Endothelial cell of umbilical vein (primary cell): ENCODE measurements at regions not wholly inside any gene's neighbourhood (a gene's known extent, or its start where the extent isn't known, plus 50 kb on each side); places are given as distances from the start of the nearest gene placed in this dataset.

Experiments
- BruUV-seq: library from RNA; stranded (reverse); fragments of 400-500 nt; replicated peaks from 2 replicates; lab custom pipeline; 2021; lab: Mats Ljungman, UMichigan
- CTCF ChIA-PET: fragments of 300-600, 350-600 bp; sonication (Branson Sonifier 250); formaldehyde crosslinking; loops from one replicate; lab custom pipeline; 2021; ENCODE audit warnings: antibody characterized with exemption, inconsistent platforms; lab: Charles Lee
- POLR2A ChIA-PET: fragments of 300-600, 350-600 bp; sonication (Branson Sonifier 250); formaldehyde crosslinking; loops from one replicate; lab custom pipeline; 2021; ENCODE audit warnings: antibody characterized with exemption, inconsistent platforms; lab: Charles Lee
- DNase-seq: peaks from one replicate; pipeline ENCODE4 v3.0.0-alpha.2; 2011; ENCODE audit warnings: low read depth, low spot score
- FAIRE-seq: peaks from 2 replicates; lab custom pipeline; 2011; peaks lifted over from hg19 to GRCh38; lab: Jason Lieb, UNC
- H2AFZ ChIP-seq: 2 replicates; pipeline ENCODE4 v1.6.0; 2012; ENCODE audit warnings: low read depth, low read length, control low read depth, inconsistent platforms
- H3K27ac ChIP-seq: 2 replicates; pipeline ENCODE4 v1.5.1; 2011; ENCODE audit warnings: low read depth, mild to moderate bottlenecking, control low read depth, low read length, moderate library complexity; ENCODE audit not compliant: insufficient read depth
- H3K27me3 ChIP-seq, 2 experiments: 2 replicates each; pipeline versions ENCODE4 v1.6.0 to v1.6.1; 2011; ENCODE audit warnings: low read length in 2 of 2, mixed read lengths in 1 of 2; ENCODE audit not compliant: control insufficient read depth in 2 of 2, insufficient read depth in 2 of 2
- H3K36me3 ChIP-seq, 2 experiments: 2 replicates in 1 of 2; 3 replicates in 1 of 2; pipeline ENCODE4 v1.5.1; 2011; ENCODE audit warnings: low read length in 2 of 2, mild to moderate bottlenecking in 1 of 2, moderate library complexity in 1 of 2; ENCODE audit not compliant: control insufficient read depth in 2 of 2, insufficient read depth in 2 of 2; ENCODE audit errors: extremely low read depth in 1 of 2
- H3K4me1 ChIP-seq: 3 replicates; pipeline ENCODE4 v1.5.1; 2011; ENCODE audit warnings: mild to moderate bottlenecking, low read length; ENCODE audit not compliant: control insufficient read depth, insufficient read depth; ENCODE audit errors: extremely low read depth
- H3K4me2 ChIP-seq: 2 replicates; pipeline ENCODE4 v1.6.1; 2011; ENCODE audit warnings: low read length, control low read depth, mixed read lengths; ENCODE audit not compliant: insufficient read depth
- H3K4me3 ChIP-seq, 3 experiments: fragments of 200-600 bp in 1 of 3; sonication (generic), shearing (Covaris generic) in 1 of 3; replicated peaks in 1 of 3; 2 replicates each; pipeline ENCODE4 v1.5.1; 2011 to 2016; ENCODE audit warnings: control low read depth in 3 of 3, low read length in 3 of 3, mild to moderate bottlenecking in 2 of 3, inconsistent platforms in 1 of 3, low read depth in 1 of 3, moderate library complexity in 1 of 3; ENCODE audit not compliant: insufficient read depth in 1 of 3
- H3K79me2 ChIP-seq: 2 replicates; pipeline ENCODE4 v1.6.0; 2012; ENCODE audit warnings: low read length, inconsistent platforms; ENCODE audit not compliant: control insufficient read depth, insufficient read depth
- H3K9ac ChIP-seq: replicated peaks from 2 replicates; pipeline ENCODE3; 2011; ENCODE audit warnings: low read length, control low read depth; ENCODE audit not compliant: insufficient read depth; ENCODE audit errors: extremely low read depth
- H3K9me1 ChIP-seq: replicated peaks from 3 replicates; pipeline ENCODE4 v1.6.0; 2011; ENCODE audit warnings: mild to moderate bottlenecking, low read length; ENCODE audit not compliant: control insufficient read depth, insufficient read depth; ENCODE audit errors: extremely low read depth
- H3K9me3 ChIP-seq: replicated peaks from 2 replicates; pipeline ENCODE4 v1.5.1; 2012; ENCODE audit warnings: low read length, inconsistent platforms; ENCODE audit not compliant: control insufficient read depth, insufficient read depth
- H4K20me1 ChIP-seq: replicated peaks from 2 replicates; pipeline ENCODE3; 2011; ENCODE audit warnings: mild to moderate bottlenecking, low read length; ENCODE audit not compliant: control insufficient read depth, insufficient read depth; ENCODE audit errors: extremely low read depth
- EZH2 ChIP-seq: IDR thresholded peaks from 2 replicates; pipeline ENCODE4 v1.6.1; 2012; ENCODE audit warnings: borderline replicate concordance, low read depth, mild to moderate bottlenecking, moderate library complexity, low read length, inconsistent platforms; ENCODE audit not compliant: severe bottlenecking
- FOS ChIP-seq: IDR thresholded peaks from 2 replicates; pipeline ENCODE4 v1.6.1; 2011; ENCODE audit warnings: mild to moderate bottlenecking, low read length, moderate library complexity, borderline replicate concordance; ENCODE audit not compliant: insufficient read depth
- GATA2 ChIP-seq: IDR thresholded peaks from 2 replicates; pipeline ENCODE4 v1.7.0; 2011; ENCODE audit warnings: low read depth, mild to moderate bottlenecking, moderate library complexity, mixed read lengths, low read length; ENCODE audit not compliant: insufficient read length, insufficient read depth
- JUN ChIP-seq: IDR thresholded peaks from 2 replicates; pipeline ENCODE4 v1.6.1; 2011; ENCODE audit warnings: borderline replicate concordance, low read depth; ENCODE audit not compliant: insufficient read length, insufficient read depth
- MAX ChIP-seq: IDR thresholded peaks from 2 replicates; pipeline ENCODE4 v1.6.1; 2011; ENCODE audit not compliant: insufficient read depth, insufficient read length
- MYC ChIP-seq: IDR thresholded peaks from one replicate; pipeline ENCODE4 v1.6.1; 2011; ENCODE audit warnings: mild to moderate bottlenecking, low read depth, low read length
- POLR2A ChIP-seq: IDR thresholded peaks from 2 replicates; pipeline ENCODE4 v1.6.1; 2012; ENCODE audit warnings: low read depth, mild to moderate bottlenecking, control low read depth, low read length
- POLR2AphosphoS5 ChIP-seq: IDR thresholded peaks from 2 replicates; pipeline ENCODE4 v1.6.1; 2012; ENCODE audit warnings: low read depth, mild to moderate bottlenecking, control low read depth, low read length, moderate library complexity; ENCODE audit not compliant: insufficient read depth
- dilution Hi-C: fragments of 300-500 bp; cut with MboI; formaldehyde crosslinking; loops from one replicate; pipeline ENCODE4 v1.15.0; 2019; ENCODE audit warnings: low sequenced_read_pairs; ENCODE audit not compliant: extremely low pct_ligation_motif_present
- intact Hi-C: fragments of 100-400 bp; cut with micrococcal nuclease; formaldehyde crosslinking; loops from one replicate; pipeline ENCODE4 v1.10.0; 2022
- TF ChIP-seq, protein P1 (sequence below), 2 donors: IDR thresholded peaks; 1 replicate in 1 of 2; 2 replicates in 1 of 2; pipeline ENCODE4 v1.5.1; 2011; ENCODE audit warnings: low read length in 2 of 2, mild to moderate bottlenecking in 2 of 2, moderate library complexity in 2 of 2, control low read depth in 1 of 2, inconsistent platforms in 1 of 2, low read depth in 1 of 2; ENCODE audit not compliant: insufficient read depth in 1 of 2; ENCODE audit errors: extremely low read depth in 1 of 2

DNA sequence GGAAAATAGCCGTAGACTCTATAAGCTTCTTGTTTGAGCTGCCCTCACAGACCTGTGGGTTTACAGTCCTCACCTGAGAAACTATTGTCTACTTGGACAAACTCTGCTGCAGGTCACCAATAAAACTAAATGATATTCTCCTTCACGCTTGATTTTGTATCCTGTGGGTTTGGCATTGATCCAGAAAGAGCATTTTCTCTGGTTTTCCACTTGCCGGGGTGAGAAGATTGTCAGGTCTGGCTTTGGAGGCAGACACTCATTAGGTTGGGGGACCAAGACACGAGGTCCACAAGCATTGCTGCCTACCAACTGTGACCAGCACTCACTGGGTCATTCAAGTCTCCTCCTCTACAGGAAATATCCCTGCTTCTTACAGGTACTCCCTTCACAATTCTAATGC lies 68.5 kb downstream of the CDC14C start:
- CTCF ChIA-PET, result no interaction called here
- Histone ChIP-seq H3K36me3 (no peaks in the 10 kb centered on the region), H3K4me1 (no peaks in the 10 kb centered on the region), H3K4me2 (no peak overlapping the region), H3K79me2 (no peaks in the 10 kb centered on the region), H3K27ac (no peak overlapping the region), H3K9ac (no peak overlapping the region), H3K4me3 (no peak overlapping the region), H3K9me3 (peaks cover 3% of the 10 kb centered on the region), H3K27me3 (no peaks in the 10 kb centered on the region), H4K20me1 (no peaks in the 10 kb centered on the region), H2AFZ (no peak overlapping the region), H3K9me1 (no peaks in the 10 kb centered on the region)
- FAIRE-seq, result no peak
- BruUV-seq, result no TSS peak
- no peak for TF ChIP-seq GATA2
- TF ChIP-seq, protein P1, sequence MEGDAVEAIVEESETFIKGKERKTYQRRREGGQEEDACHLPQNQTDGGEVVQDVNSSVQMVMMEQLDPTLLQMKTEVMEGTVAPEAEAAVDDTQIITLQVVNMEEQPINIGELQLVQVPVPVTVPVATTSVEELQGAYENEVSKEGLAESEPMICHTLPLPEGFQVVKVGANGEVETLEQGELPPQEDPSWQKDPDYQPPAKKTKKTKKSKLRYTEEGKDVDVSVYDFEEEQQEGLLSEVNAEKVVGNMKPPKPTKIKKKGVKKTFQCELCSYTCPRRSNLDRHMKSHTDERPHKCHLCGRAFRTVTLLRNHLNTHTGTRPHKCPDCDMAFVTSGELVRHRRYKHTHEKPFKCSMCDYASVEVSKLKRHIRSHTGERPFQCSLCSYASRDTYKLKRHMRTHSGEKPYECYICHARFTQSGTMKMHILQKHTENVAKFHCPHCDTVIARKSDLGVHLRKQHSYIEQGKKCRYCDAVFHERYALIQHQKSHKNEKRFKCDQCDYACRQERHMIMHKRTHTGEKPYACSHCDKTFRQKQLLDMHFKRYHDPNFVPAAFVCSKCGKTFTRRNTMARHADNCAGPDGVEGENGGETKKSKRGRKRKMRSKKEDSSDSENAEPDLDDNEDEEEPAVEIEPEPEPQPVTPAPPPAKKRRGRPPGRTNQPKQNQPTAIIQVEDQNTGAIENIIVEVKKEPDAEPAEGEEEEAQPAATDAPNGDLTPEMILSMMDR (IDR thresholded peaks at IDR 0.05; ENCODE audit: extremely low read depth in 1 of 2, insufficient read depth in 1 of 2, low read depth in 1 of 2, low read length in 2 of 2), result no peak
- TF ChIP-seq JUN, result no peak
- no peak for TF ChIP-seq MYC
- TF ChIP-seq POLR2A, result no peak
- TF ChIP-seq POLR2AphosphoS5, result no peak
- no peak for TF ChIP-seq MAX
- TF ChIP-seq FOS, result no peak
- TF ChIP-seq EZH2, result no peak
- intact Hi-C loops (no loop called here), dilution Hi-C loops (no loop called here)
- POLR2A ChIA-PET, result no interaction called here
- no peak for DNase-seq
